ENCODE measurements at regions not wholly inside any gene's neighbourhood (a gene's known extent, or its start where the extent isn't known, plus 50 kb on each side); places are given as distances from the start of the nearest gene placed in this dataset.

GRCh38 chr3:15978801-15979200, 181.0 kb upstream of the ANKRD28 start:
- H3K4me1 ChIP-seq (ENCODE audit: control insufficient read depth, extremely low read depth, insufficient read depth, low read length): no peaks in the 10 kb centered on the region
- no peak for TF ChIP-seq POLR2AphosphoS5 (IDR thresholded peaks at IDR 0.05; ENCODE audit: insufficient read depth, low read depth, low read length)
- TF ChIP-seq JUN (IDR thresholded peaks at IDR 0.05; ENCODE audit: borderline replicate concordance, insufficient read depth, insufficient read length, low read depth): no peak
- TF ChIP-seq CTCF (IDR thresholded peaks at IDR 0.05; ENCODE audit: extremely low read depth in 1 of 2, insufficient read depth in 1 of 2, low read depth in 1 of 2, low read length in 2 of 2): no peak
- no peak for TF ChIP-seq EZH2 (IDR thresholded peaks at IDR 0.05; ENCODE audit: borderline replicate concordance, low read depth, low read length, severe bottlenecking)
- no peak for TF ChIP-seq GATA2 (IDR thresholded peaks at IDR 0.05; ENCODE audit: insufficient read depth, insufficient read length, low read depth, low read length)
- TF ChIP-seq FOS (IDR thresholded peaks at IDR 0.05; ENCODE audit: borderline replicate concordance, insufficient read depth, low read length): no peak
- TF ChIP-seq POLR2A (IDR thresholded peaks at IDR 0.05; ENCODE audit: low read depth, low read length): no peak
- TF ChIP-seq MYC (IDR thresholded peaks at IDR 0.05; ENCODE audit: low read depth, low read length): no peak
- TF ChIP-seq MAX (IDR thresholded peaks at IDR 0.05; ENCODE audit: insufficient read depth, insufficient read length): no peak
- intact Hi-C loops (cut with micrococcal nuclease): no loop called here
- H3K9ac ChIP-seq (replicated peaks; ENCODE audit: extremely low read depth, insufficient read depth, low read length): no peak overlapping the region
- no peaks in the 10 kb centered on the region for H3K36me3 ChIP-seq (ENCODE audit: control insufficient read depth in 2 of 2, extremely low read depth in 1 of 2, insufficient read depth in 2 of 2, low read length in 2 of 2)
- H3K4me2 ChIP-seq (ENCODE audit: insufficient read depth, low read length): no peak overlapping the region
- dilution Hi-C loops (cut with MboI; ENCODE audit: extremely low pct_ligation_motif_present, low sequenced_read_pairs): no loop called here
- H3K79me2 ChIP-seq (ENCODE audit: control insufficient read depth, insufficient read depth, low read length): no peaks in the 10 kb centered on the region
- H4K20me1 ChIP-seq (replicated peaks; ENCODE audit: control insufficient read depth, extremely low read depth, insufficient read depth, low read length): no peaks in the 10 kb centered on the region
- DNase-seq (ENCODE audit: low read depth, low spot score): no peak
- no peak overlapping the region for H3K4me3 ChIP-seq (replicated peaks in 1 of 3; ENCODE audit: insufficient read depth in 1 of 3, low read depth in 1 of 3, low read length in 3 of 3)
- BruUV-seq (replicated peaks): no TSS peak
- H3K9me1 ChIP-seq (replicated peaks; ENCODE audit: control insufficient read depth, extremely low read depth, insufficient read depth, low read length): no peaks in the 10 kb centered on the region
- H2AFZ ChIP-seq (ENCODE audit: low read depth, low read length): no peak overlapping the region
- ChIA-PET CTCF (interaction anchor here (0.8 to 1.3 kb wide), 3 partner anchors 11 to 199 kb away, joined by 3 read pairs; no protein-coding TSS in a partner anchor), POLR2A (no interaction called here)
- no peak overlapping the region for H3K27ac ChIP-seq (ENCODE audit: insufficient read depth, low read depth, low read length)
- no peaks in the 10 kb centered on the region for H3K9me3 ChIP-seq (replicated peaks; ENCODE audit: control insufficient read depth, insufficient read depth, low read length)
- FAIRE-seq: no peak
- peaks cover 2 to 6% of the 10 kb centered on the region in 2 experiments for H3K27me3 ChIP-seq (ENCODE audit: control insufficient read depth in 2 of 2, insufficient read depth in 2 of 2, low read length in 2 of 2)

All from endothelial cell of umbilical vein (primary cell).